T47D (cell line): ENCODE measurements at regions not wholly inside any gene's neighbourhood (a gene's known extent, or its start where the extent isn't known, plus 50 kb on each side); places are given as distances from the start of the nearest gene placed in this dataset.
A peak's percentile ranks its signal among the peaks of the same experiment; 100 is the strongest.

Source experiments
- DNase-seq, 2 experiments: peaks; one replicate each; pipeline versions ENCODE4 v3.0.0 to v3.0.0-alpha.2; 2011 to 2012; ENCODE audit warnings: low read depth in 1 of 2, low spot score in 1 of 2
- JUND ChIP-seq: IDR thresholded peaks from 2 replicates; pipeline ENCODE4 v1.6.1; 2012; ENCODE audit warnings: low read depth
- in situ Hi-C: cut with HindIII; loops from 2 replicates; pipeline ENCODE4 v1.10.0; 2016; ENCODE audit warnings: low sequenced_read_pairs, low pct_unique_long_range_greater_than_20kb

DNA sequence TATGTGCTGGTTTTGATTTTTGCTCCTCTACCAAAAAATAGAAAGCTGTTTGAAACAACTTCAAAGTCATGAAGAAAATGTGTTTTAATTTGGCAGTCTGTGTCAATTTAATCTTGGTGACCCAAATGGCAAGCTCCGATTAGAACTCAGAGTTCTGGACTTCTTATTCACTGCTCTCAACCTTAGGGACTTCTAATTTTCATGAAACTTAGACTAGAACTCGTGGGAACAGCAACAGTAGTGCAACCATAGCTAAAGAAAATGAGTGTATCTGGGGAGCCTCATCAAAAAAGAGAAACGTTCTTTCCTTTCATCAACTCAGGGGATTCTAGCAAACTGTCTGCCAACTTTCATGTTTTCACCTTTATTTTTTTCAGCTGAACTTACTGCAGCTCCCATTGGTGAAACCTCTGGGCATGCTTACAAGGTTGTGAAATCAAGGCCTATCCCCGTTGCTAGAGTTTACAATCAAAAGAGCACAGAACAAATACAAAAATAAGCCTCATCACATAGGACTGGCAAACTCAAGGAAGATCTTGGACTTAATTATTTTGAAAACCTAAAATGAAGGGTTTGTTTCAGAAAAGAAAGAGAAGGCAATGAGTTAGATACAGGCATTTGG, 114.0 kb upstream of the HSF2 start:
- no peak for TF ChIP-seq JUND
- no peak for DNase-seq
- in situ Hi-C loops: no loop called here

DNA sequence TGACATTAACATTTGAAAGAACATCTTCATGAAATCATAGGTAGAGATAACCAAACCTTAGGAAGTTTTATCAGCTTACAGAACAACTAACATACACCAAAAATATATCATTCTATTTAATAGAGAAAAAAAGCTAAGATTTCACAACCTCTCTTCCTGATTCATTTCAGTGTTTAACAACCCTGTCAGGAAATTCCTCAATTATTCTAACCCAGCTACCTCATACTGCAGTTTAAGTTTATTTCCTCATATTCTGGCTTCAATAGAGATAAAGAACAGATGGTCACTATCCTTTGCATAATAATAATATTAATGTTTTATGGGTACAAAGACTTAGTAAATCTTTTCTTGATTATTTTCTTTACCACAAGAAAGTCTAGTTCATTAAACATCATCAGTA, 112.9 kb upstream of the HSF2 start:
- in situ Hi-C loops: no loop called here
- no peak for TF ChIP-seq JUND
- DNase-seq: no peak

DNA sequence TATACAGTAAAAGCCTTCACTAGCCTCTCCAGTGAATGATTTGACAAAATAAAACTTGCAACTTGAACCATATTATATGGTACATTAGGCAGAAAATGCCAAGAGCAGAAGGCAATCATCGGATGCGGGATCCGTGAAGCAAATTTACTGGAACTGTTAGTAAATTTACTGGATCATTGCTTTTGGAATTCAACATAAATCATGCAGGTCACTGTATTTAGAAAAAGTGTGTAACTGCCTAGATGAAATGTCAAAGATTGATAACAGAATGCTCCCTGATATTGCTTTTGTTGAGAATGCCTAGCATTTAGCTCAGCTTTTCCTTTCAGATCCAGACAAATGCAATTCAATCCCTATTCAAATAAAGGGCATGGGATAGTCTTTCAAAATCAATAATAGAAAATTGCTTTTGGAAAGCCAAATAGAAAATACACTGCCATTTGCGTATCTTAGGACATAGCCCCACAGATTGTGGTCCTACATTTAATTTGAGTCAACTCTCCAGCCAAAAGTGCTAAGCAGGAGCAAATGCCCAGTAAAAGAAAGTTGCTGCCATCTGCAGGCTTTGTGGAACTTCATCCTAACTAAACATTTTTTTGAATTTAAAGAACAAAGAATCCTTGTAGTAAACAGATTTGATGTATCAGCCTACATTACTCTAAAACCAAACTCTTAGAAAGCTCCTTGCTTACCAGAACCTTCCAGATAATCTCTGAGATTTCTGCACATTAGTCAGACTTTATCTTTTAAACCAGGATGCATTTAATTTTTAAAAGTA, 109.5 kb upstream of the HSF2 start:
- in situ Hi-C loops: no loop called here
- peak in 1 of 2 experiments; percentile 42 for DNase-seq
- TF ChIP-seq JUND: no peak

DNA sequence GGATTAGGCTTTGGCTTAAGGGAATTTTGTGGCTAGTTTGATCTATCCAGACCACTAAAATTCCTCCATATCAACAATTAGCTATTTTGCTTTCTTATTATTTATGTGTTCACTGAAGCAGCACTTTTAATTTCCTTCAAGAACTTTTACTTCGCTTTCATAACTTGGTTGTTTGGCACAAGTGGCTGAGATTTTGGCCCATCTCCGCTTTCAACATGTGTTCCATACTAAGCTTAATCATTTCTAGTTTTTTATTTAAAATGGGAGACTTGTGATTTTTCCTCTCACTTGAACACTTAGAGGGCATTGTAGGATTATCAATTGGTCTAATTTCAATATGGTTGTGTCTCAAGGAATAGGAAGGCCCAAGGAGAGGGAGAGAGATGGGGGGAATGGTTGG, 102.4 kb upstream of the HSF2 start:
- no peak for TF ChIP-seq JUND
- in situ Hi-C loops: no loop called here
- no peak for DNase-seq

DNA sequence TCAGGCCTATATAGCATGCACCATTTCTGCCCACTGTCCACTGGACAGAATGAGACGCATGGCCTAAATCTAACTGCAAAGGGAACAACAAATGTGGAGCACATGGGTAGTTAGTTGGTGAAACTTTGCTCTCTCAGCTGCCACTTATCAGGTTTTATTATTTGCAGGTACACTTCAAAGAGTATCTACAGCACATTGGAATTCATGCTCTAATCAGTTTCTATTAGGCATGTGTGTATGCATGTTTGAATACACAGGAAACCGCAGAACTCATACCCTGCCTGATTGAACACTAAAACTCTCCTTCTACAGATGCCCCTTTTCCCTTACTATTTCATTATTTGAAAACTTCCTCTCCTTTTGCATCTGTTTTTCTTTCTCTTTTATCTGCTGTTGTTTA, 97.4 kb upstream of the HSF2 start:
- DNase-seq: no peak
- no peak for TF ChIP-seq JUND
- in situ Hi-C loops: no loop called here

DNA sequence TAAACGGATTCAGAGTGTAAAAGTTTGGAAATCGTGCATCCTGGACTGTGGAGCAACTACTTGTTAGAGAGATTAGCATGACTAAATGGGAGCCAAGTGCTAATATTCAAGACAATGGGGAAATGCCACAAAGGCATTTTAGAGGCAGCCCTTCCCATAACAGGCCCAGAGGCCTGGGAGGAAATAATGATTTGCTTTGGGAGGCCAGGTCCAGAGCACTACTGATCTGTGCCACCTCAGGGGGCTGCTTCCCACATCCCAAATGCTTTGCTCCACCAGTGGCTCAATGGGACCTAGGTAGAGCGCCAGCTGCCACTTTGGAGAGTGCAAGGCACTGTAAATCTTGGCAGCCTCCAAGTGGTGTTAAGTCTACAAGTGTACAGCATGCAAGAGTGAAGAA, 91.9 kb upstream of the HSF2 start:
- DNase-seq: no peak
- in situ Hi-C loops: no loop called here
- TF ChIP-seq JUND: no peak

DNA sequence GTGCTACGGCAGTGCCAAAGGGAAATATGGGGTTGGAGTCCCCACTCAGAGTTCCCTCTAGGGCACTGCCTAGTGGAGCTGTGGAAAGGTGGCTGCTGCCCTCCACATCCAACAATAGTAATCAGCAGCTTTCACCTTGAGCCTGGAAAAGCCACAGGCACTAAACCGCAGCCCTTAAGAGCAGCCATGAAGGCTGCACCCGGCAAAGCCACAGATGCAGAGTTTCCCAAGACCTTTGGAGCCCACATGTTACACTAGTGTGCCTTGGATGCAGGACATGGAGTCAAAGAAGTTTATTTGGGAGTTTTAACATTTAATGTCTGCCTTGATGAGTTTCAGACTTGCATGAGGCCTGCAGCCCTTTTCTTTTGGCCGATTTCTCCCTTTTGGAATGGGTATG, 91.4 kb upstream of the HSF2 start:
- no peak for DNase-seq
- in situ Hi-C loops: no loop called here
- no peak for TF ChIP-seq JUND

DNA sequence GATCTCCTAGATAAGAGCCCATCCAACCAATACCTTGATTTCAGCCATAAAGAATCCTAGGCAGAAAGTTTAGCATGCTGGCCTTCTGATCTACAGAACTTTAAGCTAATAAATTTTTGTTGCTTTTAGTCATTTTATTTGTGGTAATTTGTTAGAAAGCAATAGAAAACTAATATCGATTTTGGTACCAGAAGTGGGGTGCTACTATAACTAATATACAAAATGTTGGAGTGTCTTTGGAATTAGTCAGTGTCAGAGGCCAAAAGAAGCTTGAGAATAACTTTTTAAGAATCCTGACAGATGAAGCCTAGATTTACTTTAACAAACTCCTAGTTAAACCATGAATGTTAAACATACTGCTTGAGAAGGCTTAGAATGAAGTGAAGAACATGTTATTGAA, 83.6 kb upstream of the HSF2 start:
- DNase-seq: no peak
- TF ChIP-seq JUND: no peak
- in situ Hi-C loops: no loop called here

DNA sequence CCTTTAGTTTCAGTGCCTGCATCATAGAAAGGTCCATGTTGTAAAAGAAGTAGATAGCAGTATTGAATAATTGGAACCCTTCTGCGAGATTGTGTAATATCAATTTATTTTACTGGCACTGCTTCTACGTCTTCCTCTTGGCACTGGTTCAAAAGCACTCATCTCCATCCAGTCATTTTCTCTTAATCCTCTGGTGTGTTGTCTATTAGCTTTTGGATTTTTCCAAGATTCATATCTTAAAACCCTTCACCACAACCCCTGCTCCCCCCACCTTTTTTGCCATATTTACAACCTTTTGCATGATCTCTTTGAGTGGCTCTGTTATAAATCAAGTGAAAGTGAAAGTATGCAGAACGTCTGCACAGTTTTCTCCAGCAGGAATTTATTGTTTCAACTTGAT, 76.6 kb upstream of the HSF2 start:
- no peak for DNase-seq
- TF ChIP-seq JUND: no peak
- in situ Hi-C loops: no loop called here

DNA sequence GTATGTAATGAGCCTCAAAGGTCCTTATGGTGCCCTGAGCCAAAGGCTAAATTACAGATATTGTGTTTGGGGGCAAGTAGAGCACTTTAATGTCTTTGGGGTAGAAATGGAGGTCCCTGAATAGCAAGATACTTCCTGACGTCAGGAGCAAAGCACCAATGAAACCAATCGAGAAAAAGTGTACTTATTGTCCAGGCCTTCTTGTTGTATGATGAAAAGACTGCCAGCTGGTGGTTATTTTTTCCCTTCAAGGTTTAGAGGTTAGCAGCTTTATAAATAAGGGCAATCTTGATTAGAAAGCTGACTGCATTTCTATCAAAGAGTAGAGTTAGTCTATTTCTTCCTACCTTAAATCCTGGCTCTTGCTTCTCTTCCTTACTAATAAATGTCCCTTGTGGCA, 76.1 kb upstream of the HSF2 start:
- in situ Hi-C loops: no loop called here

DNA sequence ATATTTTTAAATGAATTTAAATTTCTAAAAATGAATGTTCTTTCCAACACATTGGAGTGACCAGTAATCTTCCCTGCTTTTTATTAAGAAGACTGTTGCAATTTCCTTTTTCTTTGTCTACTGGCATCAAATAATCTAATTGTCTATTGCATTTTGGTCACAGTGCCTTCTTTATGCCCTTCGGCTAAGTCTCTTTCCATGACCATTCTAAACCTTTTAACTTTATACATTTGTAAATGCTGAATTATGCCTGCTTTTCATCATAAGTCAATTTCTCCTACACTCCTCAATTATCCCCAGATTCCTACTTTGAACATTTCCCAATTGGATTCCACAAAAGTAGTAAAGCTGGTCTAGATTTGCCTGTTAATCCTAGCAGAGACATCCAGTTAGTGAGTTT, 69.1 kb upstream of the HSF2 start:
- in situ Hi-C loops: no loop called here
- TF ChIP-seq JUND: no peak
- no peak for DNase-seq

More for the DNA sequence above, 76.1 kb upstream of the HSF2 start:
- TF ChIP-seq JUND: no peak
- no peak for DNase-seq

DNA sequence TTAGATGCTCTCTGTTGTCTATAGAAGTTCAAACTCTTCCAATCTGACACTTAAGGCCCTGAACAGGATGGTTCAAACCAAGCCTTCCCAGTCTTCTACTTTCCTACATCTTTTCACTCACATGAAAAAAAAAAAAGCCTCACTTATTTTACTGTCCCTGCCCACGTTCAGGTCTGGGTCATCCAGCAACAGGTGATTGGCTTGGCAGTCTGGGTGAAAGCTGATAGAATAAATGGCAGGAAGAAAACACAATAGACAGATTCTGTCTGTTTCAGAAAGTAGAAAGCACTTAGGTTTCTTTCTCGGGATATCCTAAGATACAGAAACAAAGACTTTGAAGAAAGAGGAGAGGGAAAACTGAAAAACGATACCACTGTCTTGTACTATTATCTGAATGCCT, 61.8 kb upstream of the HSF2 start:
- no peak for TF ChIP-seq JUND
- in situ Hi-C loops: no loop called here
- no peak for DNase-seq

DNA sequence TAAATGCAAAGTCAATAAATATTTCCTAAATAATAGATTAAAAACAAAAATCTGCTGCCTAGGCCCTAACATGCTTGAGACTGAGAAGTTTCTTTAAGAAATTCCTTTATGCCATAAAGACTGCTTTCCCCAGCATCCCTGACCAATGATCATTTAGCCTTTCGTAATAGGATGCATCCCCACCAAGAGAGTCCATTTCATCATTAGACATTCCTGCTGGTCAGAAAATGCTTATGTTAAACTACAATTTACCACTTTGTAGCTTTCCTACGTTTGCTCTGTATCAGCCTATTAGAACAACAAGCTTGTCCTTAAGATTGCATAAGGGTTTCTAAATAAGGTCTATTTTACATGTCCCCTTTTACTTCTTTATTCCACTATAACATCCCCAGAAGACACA, 59.8 kb upstream of the HSF2 start:
- no peak for DNase-seq
- no peak for TF ChIP-seq JUND
- in situ Hi-C loops: no loop called here

DNA sequence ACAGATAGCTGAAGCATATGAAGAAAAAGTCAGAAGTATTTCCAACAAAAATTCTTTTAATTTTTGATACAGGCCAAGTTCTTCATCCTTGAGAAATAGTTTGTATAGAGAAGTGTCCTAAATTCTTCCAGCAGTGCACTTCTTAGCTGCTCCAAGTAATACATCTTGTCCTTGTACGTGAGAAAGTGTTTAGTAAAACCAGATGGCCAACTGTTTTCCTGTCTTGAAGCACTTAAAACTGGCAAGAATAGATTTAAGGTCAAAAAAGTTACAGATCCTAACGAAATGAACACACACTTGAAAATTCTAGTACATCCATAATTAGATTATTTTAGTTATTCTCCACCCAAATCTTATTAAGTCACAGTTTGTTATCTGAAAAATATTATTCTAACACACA, 52.2 kb upstream of the HSF2 start:
- in situ Hi-C loops: no loop called here
- no peak for TF ChIP-seq JUND
- no peak for DNase-seq
